ENCODE measurements at regions not wholly inside any gene's neighbourhood (a gene's known extent, or its start where the extent isn't known, plus 50 kb on each side); places are given as distances from the start of the nearest gene placed in this dataset.

- TF ChIP-seq, protein P1, sequence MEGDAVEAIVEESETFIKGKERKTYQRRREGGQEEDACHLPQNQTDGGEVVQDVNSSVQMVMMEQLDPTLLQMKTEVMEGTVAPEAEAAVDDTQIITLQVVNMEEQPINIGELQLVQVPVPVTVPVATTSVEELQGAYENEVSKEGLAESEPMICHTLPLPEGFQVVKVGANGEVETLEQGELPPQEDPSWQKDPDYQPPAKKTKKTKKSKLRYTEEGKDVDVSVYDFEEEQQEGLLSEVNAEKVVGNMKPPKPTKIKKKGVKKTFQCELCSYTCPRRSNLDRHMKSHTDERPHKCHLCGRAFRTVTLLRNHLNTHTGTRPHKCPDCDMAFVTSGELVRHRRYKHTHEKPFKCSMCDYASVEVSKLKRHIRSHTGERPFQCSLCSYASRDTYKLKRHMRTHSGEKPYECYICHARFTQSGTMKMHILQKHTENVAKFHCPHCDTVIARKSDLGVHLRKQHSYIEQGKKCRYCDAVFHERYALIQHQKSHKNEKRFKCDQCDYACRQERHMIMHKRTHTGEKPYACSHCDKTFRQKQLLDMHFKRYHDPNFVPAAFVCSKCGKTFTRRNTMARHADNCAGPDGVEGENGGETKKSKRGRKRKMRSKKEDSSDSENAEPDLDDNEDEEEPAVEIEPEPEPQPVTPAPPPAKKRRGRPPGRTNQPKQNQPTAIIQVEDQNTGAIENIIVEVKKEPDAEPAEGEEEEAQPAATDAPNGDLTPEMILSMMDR (IDR thresholded peaks at IDR 0.05 in 4 of 5, conservative IDR thresholded peaks at IDR 0.05 in 1 of 5), result no peak
- TF ChIP-seq POLR2A (IDR thresholded peaks at IDR 0.05), result no peak
These were observed 338.5 kb downstream of the CD83 start for GRCh38 chr6:14455876-14456648.
